ENCODE measurements at regions not wholly inside any gene's neighbourhood (a gene's known extent, or its start where the extent isn't known, plus 50 kb on each side); places are given as distances from the start of the nearest gene placed in this dataset.
"Not testable (repeated sequence)": the region's sequence is repeated elsewhere in the genome, so short reads cannot be mapped to it uniquely, and the experiment has no call there.

DNA sequence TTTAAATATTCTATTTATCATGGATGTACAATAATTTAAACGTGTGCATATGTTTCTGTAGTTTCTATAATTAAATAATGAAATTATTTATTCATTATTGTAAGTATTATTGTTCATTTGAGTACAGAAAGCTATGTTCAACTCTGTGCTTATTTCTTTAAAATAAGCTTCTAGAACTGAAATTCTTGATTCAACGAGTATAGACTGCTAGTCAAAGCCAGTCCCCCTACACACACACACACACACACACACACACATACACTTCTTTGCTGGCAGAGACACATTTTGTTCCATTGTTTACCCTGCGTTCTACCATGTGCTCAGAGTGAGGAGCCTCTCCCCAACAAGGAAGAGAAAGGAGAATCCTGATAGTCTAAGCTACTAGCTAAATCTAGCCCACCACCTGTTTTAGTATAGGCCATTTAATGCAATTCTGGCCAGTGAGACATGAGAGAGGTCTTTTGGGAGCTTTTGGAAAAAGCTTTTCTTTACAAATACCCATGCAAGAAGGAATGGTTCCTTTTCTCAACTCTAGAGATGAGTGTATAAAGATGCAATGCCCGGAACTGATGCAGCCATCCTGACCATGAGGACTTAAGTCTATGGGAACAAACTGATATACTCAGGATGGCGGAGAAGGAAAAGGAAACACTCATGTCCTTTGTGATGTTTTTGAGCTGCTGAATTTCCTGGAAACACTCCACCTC, 161.4 kb downstream of the NDUFA12 start:
- Mint-ChIP-seq H3K36me3 (ENCODE audit: low read depth) (no peaks in the 10 kb centered on the region), H3K4me1 (ENCODE audit: low read depth) (peaks cover 5% of the 10 kb centered on the region), H3K4me3 (no peak overlapping the region), H3K27me3 (peaks cover 11% of the 10 kb centered on the region), H3K27ac (no peak overlapping the region), H3K9me3 (no peaks in the 10 kb centered on the region)
- intact Hi-C loops (cut with micrococcal nuclease), result no loop called here

DNA sequence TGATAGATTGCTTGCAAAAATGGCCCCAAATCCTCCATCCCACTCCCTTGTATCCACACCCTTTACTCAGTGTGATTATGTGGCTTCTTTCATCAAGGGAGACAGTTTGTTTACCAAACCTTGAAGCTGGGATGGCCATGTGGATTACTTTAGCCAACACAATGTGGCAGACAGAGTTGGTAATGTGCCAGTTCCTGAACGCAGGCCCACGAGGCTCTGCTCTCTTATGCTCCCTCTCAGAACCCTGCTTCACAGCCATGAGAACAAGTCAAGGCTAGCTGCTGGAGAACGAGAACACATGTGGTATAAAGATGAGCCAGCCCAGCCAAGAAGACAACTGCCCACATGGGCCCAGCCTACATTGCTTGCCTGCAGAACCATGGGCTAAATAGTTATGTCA, 162.3 kb downstream of the NDUFA12 start:
- Mint-ChIP-seq H3K27me3 (peaks cover 11% of the 10 kb centered on the region), H3K27ac (no peak overlapping the region), H3K4me1 (ENCODE audit: low read depth) (peaks cover 5% of the 10 kb centered on the region), H3K4me3 (no peak overlapping the region), H3K9me3 (no peaks in the 10 kb centered on the region), H3K36me3 (ENCODE audit: low read depth) (no peaks in the 10 kb centered on the region)
- intact Hi-C loops (cut with micrococcal nuclease), result no loop called here

DNA sequence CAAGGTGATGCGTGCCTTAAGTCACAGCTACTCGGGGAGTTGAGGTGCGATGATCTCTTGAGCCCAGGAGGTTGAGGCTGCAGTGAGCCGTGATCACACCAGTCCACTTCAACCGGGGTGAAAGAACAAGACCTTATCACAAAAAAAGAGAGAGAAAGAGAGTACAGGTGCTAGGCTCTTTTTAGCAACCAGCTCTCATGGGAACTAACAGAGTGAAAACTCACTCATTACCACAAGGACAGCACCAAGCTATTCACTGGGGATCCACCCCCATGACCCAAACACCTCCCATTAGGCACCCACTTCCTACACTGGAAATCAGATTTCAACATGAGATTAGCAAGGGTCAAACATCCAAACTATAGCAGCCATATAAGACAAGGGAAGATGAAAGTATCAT, 164.2 kb downstream of the NDUFA12 start:
- H3K4me1 Mint-ChIP-seq (ENCODE audit: low read depth), result peaks cover 11% of the 10 kb centered on the region
- H3K36me3 Mint-ChIP-seq (ENCODE audit: low read depth), result no peaks in the 10 kb centered on the region
- intact Hi-C loops (cut with micrococcal nuclease), result no loop called here
- H3K9me3 Mint-ChIP-seq, result no peaks in the 10 kb centered on the region
- H3K27me3 Mint-ChIP-seq, result peaks cover 11% of the 10 kb centered on the region
- no peak overlapping the region for H3K4me3 Mint-ChIP-seq
- H3K27ac Mint-ChIP-seq, result no peak overlapping the region

DNA sequence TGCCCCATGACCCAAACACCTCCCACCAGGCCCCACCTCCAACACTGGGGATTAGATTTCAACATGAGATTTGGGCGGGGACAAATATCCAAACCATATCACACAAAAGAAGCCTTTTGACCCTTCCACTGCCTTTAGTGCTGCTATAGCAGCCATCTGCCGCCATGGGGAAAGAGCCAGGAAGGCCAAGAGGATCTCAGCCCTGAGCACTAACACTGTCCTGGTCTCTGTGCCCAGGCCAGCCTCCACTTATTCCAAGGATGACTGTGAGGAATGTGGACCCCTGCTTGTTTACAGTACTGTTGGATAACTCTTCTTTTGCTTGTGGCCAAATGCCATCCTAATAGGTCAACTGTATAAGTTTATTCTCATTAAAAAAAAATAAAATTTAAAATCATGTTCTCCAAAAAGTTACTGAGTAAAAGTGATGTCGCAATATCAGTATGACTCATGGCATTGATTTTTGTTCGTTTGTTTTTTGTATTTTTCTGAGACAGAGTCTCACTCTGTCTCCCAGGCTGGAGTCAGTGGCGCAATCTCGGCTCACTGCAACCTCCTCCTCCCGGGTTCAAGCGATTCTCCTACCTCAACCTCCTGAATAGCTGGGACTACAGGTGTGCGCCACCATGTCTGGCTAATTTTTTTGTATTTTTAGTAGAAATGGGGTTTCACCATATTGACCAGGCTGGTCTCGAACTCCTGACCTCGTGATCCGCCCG, 166.4 kb downstream of the NDUFA12 start:
- intact Hi-C loops (cut with micrococcal nuclease); H3K27me3 Mint-ChIP-seq; H3K27ac Mint-ChIP-seq; H3K36me3 Mint-ChIP-seq (ENCODE audit: low read depth); H3K9me3 Mint-ChIP-seq; H3K4me3 Mint-ChIP-seq: not testable (repeated sequence)
- peaks cover 32% of the 10 kb centered on the region for H3K4me1 Mint-ChIP-seq (ENCODE audit: low read depth)

DNA sequence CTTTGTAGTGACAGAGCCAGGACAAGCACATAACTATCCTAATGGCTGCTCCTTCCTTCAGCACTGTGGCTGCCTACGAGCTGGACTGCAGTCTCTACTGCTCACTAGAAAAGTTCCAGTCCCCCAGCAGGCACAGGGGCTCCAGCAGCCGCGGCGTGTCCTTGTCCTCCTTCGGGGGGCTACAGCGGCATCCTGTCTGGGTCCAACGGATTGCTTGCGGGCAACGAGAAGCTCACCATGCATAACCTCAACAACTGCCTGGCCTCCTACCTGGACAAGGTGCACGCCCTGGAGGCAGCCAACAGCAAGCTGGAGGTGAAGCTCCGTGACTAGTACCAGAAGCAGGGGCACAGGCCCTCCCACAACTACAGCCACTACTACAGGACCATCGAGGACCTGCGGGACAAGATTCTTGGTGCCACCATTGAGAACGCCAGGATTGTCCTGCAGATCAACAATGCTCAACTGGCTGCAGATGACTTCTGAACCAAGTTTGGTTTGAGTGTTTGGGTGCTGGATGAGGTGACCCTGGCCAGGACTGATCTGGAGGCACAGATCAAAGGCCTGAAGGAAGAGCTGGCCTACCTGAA, 169.4 kb downstream of the NDUFA12 start:
- intact Hi-C loops (cut with micrococcal nuclease), result no loop called here
- Mint-ChIP-seq H3K9me3 (no peaks in the 10 kb centered on the region), H3K27me3 (peaks cover 5% of the 10 kb centered on the region), H3K36me3 (ENCODE audit: low read depth) (no peaks in the 10 kb centered on the region), H3K4me3 (no peak overlapping the region), H3K27ac (no peak overlapping the region), H3K4me1 (ENCODE audit: low read depth) (peaks cover 55% of the 10 kb centered on the region)

DNA sequence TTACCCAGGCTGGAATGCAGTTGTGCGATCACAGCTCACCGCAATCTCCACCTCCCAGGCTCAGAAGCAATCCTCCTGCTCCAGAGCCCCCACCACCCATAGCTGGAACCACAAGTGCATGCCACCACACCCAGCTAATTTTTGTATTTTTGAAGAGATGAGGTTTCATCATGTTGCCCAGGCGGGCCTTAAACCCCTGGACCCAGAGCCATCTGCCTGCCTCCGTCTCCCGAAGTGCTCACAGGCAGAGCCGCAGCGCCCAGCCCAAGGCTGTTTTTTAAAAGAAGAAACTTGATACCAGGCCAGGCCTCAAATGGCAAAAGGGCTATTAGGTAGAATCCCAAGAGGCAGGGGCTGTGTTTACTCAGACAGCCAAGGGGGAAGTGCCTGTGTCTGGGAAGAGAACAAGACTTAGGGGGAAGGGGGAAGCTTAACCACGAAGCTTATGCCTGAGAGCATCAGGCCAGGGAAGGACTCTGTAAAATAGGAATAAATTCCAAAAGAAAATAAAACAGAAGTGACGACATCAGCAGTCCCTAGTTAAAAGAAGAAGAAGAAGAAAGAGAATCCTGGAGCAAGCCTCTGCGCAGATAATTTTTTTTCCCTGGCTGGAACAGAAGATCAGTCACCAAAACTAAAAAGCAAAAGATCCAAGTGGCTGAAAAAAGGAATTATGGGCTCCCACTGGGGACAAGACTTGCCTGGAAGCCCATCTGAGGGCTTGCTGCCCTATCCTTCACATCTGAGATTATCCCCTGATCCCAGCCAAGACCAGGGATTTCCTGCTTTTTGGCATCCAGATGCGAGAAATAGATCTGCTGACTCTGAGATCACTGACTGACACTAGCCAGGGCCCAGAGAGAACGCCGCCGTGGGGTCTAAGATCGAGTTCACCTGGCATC, 170.5 kb downstream of the NDUFA12 start:
- intact Hi-C loops (cut with micrococcal nuclease), result no loop called here
- H3K9me3 Mint-ChIP-seq, result no peaks in the 10 kb centered on the region
- H3K27ac Mint-ChIP-seq, result peak overlapping the region; percentile 59
- H3K4me1 Mint-ChIP-seq (ENCODE audit: low read depth), result peaks cover 54% of the 10 kb centered on the region
- peak overlapping the region; percentile 5 for H3K4me3 Mint-ChIP-seq
- H3K36me3 Mint-ChIP-seq (ENCODE audit: low read depth), result no peaks in the 10 kb centered on the region
- H3K27me3 Mint-ChIP-seq, result peaks cover 2% of the 10 kb centered on the region

DNA sequence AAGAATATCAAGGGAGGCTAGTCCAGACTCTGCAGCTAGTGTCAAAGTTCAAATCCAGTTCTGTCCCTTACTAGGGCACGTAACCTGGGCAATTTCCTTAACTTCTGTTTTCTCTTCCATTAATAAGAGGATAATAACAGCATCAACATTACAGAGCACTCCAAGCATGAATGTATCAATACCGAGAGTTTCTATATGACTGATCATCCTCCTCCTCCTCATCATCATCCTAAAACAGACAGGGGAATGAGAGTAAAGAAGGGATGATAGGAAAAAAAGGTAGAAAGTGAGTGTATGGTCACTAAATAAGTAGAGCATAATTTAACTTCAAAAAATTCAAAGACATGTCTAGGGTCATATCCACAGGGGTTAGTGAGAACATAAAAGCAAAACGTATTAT, 171.4 kb downstream of the NDUFA12 start:
- Mint-ChIP-seq H3K27ac (peak overlapping the region; percentile 93), H3K9me3 (no peaks in the 10 kb centered on the region), H3K27me3 (peaks cover 2% of the 10 kb centered on the region), H3K36me3 (ENCODE audit: low read depth) (no peaks in the 10 kb centered on the region), H3K4me3 (no peak overlapping the region), H3K4me1 (ENCODE audit: low read depth) (peaks cover 50% of the 10 kb centered on the region)
- intact Hi-C loops (cut with micrococcal nuclease), result no loop called here

DNA sequence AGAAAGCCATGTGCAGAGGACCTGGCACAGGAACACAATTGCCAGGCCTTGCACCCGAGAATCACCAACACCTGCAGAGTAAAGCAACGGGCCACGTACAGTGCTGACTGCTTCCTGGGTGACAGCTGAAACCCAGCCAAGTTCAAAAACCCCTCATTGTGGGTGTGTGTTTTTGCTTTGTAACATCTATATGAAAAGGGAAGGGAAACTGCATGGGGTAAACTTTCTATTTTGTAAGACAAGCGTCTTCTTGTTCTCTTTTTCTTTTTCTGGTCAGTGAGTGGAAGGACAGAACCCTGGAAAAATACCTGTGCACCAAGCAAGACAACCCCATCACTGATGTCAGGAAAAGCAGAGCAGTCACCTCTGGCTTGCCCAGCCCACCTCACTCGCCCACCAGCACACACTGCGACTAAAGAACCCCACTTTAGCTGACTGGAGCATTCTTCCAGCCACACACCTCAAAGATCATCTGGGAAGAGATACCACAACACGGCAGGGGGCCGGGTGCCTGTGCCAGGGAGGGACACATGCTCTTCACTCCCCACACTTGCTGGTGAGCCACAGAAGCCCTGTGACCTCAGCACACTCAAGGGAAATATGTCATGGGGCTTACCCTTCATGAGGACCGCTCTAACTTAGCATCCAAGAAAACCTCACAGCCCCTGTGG, 172.3 kb downstream of the NDUFA12 start:
- Mint-ChIP-seq H3K4me3 (peak overlapping the region; percentile 30), H3K9me3 (no peaks in the 10 kb centered on the region)
- intact Hi-C loops (cut with micrococcal nuclease), result no loop called here

DNA sequence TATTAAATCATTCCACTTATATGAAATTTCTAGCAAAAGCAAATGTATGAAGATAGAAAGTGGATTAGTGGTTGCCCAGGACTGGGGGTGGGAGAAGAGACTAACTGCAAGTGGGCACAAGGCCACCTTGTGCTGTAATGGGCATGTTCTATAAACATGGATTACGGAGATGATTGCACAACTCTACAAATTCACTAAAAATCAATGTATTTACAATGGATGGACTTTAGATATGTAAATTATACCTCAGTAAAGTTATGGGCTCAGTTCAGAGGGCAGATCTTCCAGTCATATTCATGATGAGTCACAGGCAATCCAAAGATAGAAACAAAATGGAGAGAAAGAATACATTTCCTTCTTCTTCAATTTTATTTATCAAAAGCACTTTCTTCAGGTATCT, 173.9 kb downstream of the NDUFA12 start:
- no peak overlapping the region for H3K4me3 Mint-ChIP-seq
- no peaks in the 10 kb centered on the region for H3K9me3 Mint-ChIP-seq
- no peaks in the 10 kb centered on the region for H3K36me3 Mint-ChIP-seq (ENCODE audit: low read depth)
- no peaks in the 10 kb centered on the region for H3K27me3 Mint-ChIP-seq
- peaks cover 46% of the 10 kb centered on the region for H3K4me1 Mint-ChIP-seq (ENCODE audit: low read depth)
- intact Hi-C loops (cut with micrococcal nuclease), result no loop called here
- H3K27ac Mint-ChIP-seq, result no peak overlapping the region

More for the DNA sequence above, 172.3 kb downstream of the NDUFA12 start:
- peak overlapping the region; percentile 93 for H3K27ac Mint-ChIP-seq
- no peaks in the 10 kb centered on the region for H3K36me3 Mint-ChIP-seq (ENCODE audit: low read depth)
- H3K27me3 Mint-ChIP-seq, result peaks cover 2% of the 10 kb centered on the region
- H3K4me1 Mint-ChIP-seq (ENCODE audit: low read depth), result peaks cover 50% of the 10 kb centered on the region

DNA sequence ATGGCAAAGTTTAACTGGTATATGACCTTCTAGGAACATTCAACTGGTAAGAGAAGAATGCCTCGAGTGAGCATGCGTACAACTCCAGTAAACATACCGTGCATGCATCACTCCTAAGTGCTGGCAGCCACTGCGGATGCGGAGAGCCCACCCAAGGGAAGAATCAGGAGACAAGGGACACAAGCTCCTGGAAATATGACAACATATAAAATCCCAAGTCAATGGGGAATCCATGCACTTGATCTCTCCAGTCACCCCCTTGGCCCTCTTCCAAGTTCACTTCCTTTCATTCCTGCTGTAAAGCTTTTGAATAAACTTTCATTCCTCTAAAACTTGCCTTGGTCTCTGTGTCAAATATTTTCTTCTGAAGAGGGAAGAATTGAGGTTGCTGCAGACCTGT, 168.7 kb upstream of the TMCC3 start:
- peaks cover 4% of the 10 kb centered on the region for H3K27me3 Mint-ChIP-seq
- H3K27ac Mint-ChIP-seq, result no peak overlapping the region
- peaks cover 6% of the 10 kb centered on the region for H3K4me1 Mint-ChIP-seq (ENCODE audit: low read depth)
- H3K9me3 Mint-ChIP-seq, result peaks cover 2% of the 10 kb centered on the region
- H3K4me3 Mint-ChIP-seq, result no peak overlapping the region
- no peaks in the 10 kb centered on the region for H3K36me3 Mint-ChIP-seq (ENCODE audit: low read depth)
- intact Hi-C loops (cut with micrococcal nuclease), result no loop called here

DNA sequence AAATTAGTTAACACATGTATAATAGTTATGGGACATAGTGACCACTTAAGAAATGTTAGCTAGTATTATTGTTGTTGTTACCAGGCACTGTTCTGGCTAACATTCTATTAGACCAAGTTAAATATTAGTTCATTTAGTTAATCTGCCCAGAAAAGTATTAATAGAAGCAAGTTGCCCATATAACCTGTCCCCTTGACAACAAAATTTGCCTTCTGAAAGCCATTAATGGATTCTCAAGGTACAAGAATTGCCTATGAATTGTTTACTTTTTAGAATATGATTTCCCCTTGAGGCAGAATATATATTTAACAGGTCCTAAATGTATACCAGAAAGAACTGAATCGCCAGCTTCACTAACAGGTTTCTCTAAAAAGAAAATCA, 167.3 kb upstream of the TMCC3 start:
- Mint-ChIP-seq H3K9me3 (peaks cover 16% of the 10 kb centered on the region), H3K27ac (no peak overlapping the region), H3K4me3 (no peak overlapping the region), H3K27me3 (peaks cover 4% of the 10 kb centered on the region), H3K4me1 (ENCODE audit: low read depth) (peaks cover 6% of the 10 kb centered on the region), H3K36me3 (ENCODE audit: low read depth) (no peaks in the 10 kb centered on the region)
- intact Hi-C loops (cut with micrococcal nuclease), result no loop called here

DNA sequence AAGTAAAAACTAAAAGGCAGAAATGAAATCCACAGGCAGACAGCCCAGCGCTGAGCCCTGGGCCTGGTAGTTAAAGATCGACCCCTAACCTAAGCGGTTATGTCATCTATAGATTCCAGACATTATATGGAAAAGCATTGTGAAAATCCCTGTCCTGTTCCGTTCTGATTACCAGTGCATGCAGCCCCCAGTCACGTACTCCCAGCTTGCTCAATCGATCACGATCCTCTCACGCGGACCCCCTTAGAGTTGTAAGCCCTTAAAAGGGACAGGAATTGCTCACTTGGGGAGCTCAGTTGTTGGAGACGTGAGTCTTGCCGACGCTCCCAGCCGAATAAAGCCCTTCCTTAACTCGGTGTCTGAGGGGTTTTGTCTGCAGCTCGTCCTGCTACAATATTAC, 166.8 kb upstream of the TMCC3 start:
- H3K27ac Mint-ChIP-seq; intact Hi-C loops (cut with micrococcal nuclease); H3K4me1 Mint-ChIP-seq (ENCODE audit: low read depth); H3K36me3 Mint-ChIP-seq (ENCODE audit: low read depth); H3K4me3 Mint-ChIP-seq; H3K27me3 Mint-ChIP-seq: not testable (repeated sequence)
- peaks cover 21% of the 10 kb centered on the region for H3K9me3 Mint-ChIP-seq

DNA sequence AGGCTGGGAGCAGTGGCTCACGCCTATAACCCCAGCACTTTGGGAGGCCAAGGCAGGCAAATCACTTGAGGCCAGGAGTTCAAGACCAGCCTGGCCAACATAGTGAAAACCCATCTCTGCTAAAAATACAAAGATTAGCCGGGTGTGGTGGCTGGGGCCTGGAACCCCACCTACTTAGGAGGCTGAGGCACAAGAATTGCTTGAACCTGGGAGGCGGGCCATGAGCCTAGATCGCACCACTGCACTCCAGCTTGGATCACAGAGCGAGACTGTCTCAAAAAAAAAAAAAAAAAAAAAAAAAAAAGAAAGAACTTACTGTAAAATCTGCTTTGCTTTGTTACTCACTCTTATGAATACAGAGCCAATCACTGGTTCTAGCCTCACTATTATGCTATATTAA, 166.4 kb upstream of the TMCC3 start:
- H3K27ac Mint-ChIP-seq; H3K4me3 Mint-ChIP-seq; H3K4me1 Mint-ChIP-seq (ENCODE audit: low read depth); H3K27me3 Mint-ChIP-seq; intact Hi-C loops (cut with micrococcal nuclease); H3K36me3 Mint-ChIP-seq (ENCODE audit: low read depth): not testable (repeated sequence)
- peaks cover 24% of the 10 kb centered on the region for H3K9me3 Mint-ChIP-seq
